ENCODE measurements at regions not wholly inside any gene's neighbourhood (a gene's known extent, or its start where the extent isn't known, plus 50 kb on each side); places are given as distances from the start of the nearest gene placed in this dataset.

DNA sequence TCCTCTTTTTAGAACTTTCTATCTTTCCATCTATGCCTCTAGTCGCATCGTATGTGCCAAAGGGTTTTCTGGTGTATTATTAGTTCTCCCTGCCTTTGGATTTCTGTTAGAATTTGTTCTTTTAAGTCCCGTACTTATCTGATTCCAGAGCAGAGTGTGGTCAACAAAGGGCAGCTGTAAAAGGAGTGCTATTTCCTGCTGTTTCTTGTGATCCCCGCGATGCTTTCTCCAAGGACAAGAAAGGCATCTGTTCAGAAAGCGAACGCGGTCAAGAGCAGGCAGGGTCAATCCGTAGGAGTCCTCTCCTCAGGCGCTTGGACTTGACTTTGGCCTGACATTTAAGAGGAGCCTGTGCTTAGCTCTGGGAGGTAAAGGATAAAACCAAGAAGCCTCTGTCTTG lies 1152.1 kb upstream of the AUTS2 start:
- Histone ChIP-seq H3K36me3 (no peaks in the 10 kb centered on the region), H3K9me3 (no peaks in the 10 kb centered on the region), H3K4me1 (no peaks in the 10 kb centered on the region), H3K27me3 (no peaks in the 10 kb centered on the region), H3K4me3 (ENCODE audit: low read depth, low read length) (no peak overlapping the region)
- TF ChIP-seq, protein P1, sequence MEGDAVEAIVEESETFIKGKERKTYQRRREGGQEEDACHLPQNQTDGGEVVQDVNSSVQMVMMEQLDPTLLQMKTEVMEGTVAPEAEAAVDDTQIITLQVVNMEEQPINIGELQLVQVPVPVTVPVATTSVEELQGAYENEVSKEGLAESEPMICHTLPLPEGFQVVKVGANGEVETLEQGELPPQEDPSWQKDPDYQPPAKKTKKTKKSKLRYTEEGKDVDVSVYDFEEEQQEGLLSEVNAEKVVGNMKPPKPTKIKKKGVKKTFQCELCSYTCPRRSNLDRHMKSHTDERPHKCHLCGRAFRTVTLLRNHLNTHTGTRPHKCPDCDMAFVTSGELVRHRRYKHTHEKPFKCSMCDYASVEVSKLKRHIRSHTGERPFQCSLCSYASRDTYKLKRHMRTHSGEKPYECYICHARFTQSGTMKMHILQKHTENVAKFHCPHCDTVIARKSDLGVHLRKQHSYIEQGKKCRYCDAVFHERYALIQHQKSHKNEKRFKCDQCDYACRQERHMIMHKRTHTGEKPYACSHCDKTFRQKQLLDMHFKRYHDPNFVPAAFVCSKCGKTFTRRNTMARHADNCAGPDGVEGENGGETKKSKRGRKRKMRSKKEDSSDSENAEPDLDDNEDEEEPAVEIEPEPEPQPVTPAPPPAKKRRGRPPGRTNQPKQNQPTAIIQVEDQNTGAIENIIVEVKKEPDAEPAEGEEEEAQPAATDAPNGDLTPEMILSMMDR (IDR thresholded peaks at IDR 0.05; ENCODE audit: low read depth, low read length): no peak
- DNase-seq: no peak

- H3K4me3 ChIP-seq (ENCODE audit: low read depth, low read length): no peak overlapping the region
- H3K4me1 ChIP-seq: no peaks in the 10 kb centered on the region
- H3K36me3 ChIP-seq: no peaks in the 10 kb centered on the region
- no peaks in the 10 kb centered on the region for H3K27me3 ChIP-seq
- TF ChIP-seq, protein P1 (IDR thresholded peaks at IDR 0.05; ENCODE audit: low read depth, low read length): no peak
- no peaks in the 10 kb centered on the region for H3K9me3 ChIP-seq
- no peak for DNase-seq
Measured at GRCh38 chr7:68449099-68449498, 1149.2 kb upstream of the AUTS2 start.

GRCh38 chr7:68449816-68450215 lies 1148.5 kb upstream of the AUTS2 start:
- TF ChIP-seq, protein P1 (IDR thresholded peaks at IDR 0.05; ENCODE audit: low read depth, low read length): no peak
- H3K9me3 ChIP-seq: no peaks in the 10 kb centered on the region
- H3K4me1 ChIP-seq: no peaks in the 10 kb centered on the region
- H3K36me3 ChIP-seq: no peaks in the 10 kb centered on the region
- no peaks in the 10 kb centered on the region for H3K27me3 ChIP-seq
- DNase-seq: no peak
- no peak overlapping the region for H3K4me3 ChIP-seq (ENCODE audit: low read depth, low read length)

DNA sequence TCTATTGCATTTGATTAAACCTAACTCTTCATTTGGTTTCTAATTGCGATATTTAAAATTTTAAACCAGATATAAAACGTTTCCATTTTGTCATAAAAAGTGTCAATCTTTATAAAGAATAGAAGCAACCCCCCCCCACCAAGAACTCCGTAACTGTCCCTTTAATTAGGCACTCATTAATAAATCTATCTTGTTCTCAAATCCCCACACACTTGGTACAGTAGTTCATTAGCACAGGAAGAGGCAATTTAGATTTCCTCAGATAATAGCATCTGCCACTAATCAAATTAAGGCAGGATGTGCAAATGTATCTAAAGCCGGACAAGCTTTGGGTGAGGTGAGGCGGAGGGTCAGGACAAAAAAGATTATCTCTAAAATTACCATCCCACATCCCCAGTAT lies 1143.3 kb upstream of the AUTS2 start:
- H3K27me3 ChIP-seq: no peaks in the 10 kb centered on the region
- TF ChIP-seq, protein P1 (IDR thresholded peaks at IDR 0.05; ENCODE audit: low read depth, low read length): no peak
- no peak for DNase-seq
- H3K4me1 ChIP-seq: no peaks in the 10 kb centered on the region
- no peaks in the 10 kb centered on the region; the same call in 1 of the 2 replicates for H3K9me3 ChIP-seq
- no peak overlapping the region for H3K4me3 ChIP-seq (ENCODE audit: low read depth, low read length)
- no peaks in the 10 kb centered on the region for H3K36me3 ChIP-seq

- TF ChIP-seq, protein P1 (IDR thresholded peaks at IDR 0.05; ENCODE audit: low read depth, low read length): no peak
- H3K4me1 ChIP-seq: no peaks in the 10 kb centered on the region
- H3K9me3 ChIP-seq: no peaks in the 10 kb centered on the region; the same call in 1 of the 2 replicates
- H3K27me3 ChIP-seq: no peaks in the 10 kb centered on the region
- no peak for DNase-seq
- H3K36me3 ChIP-seq: no peaks in the 10 kb centered on the region
- no peak overlapping the region for H3K4me3 ChIP-seq (ENCODE audit: low read depth, low read length)
Measured at GRCh38 chr7:68456469-68456868, 1141.8 kb upstream of the AUTS2 start.

GRCh38 chr7:68457481-68457880 lies 1140.8 kb upstream of the AUTS2 start:
- H3K27me3 ChIP-seq: no peaks in the 10 kb centered on the region
- TF ChIP-seq, protein P1 (IDR thresholded peaks at IDR 0.05; ENCODE audit: low read depth, low read length): no peak
- no peak overlapping the region for H3K4me3 ChIP-seq (ENCODE audit: low read depth, low read length)
- H3K9me3 ChIP-seq: no peaks in the 10 kb centered on the region; the same call in 1 of the 2 replicates
- no peaks in the 10 kb centered on the region for H3K4me1 ChIP-seq
- H3K36me3 ChIP-seq: no peaks in the 10 kb centered on the region
- no peak for DNase-seq
